Mesendoderm (in vitro differentiated cells): ENCODE measurements at regions not wholly inside any gene's neighbourhood (a gene's known extent, or its start where the extent isn't known, plus 50 kb on each side); places are given as distances from the start of the nearest gene placed in this dataset.

ENCODE experiments used
- DNase-seq: peaks from one replicate; pipeline ENCODE4 v3.0.0; 2013
- H2AK5ac ChIP-seq: 2 replicates; pipeline ENCODE4 v1.6.1; 2013; ENCODE audit warnings: low read length, inconsistent platforms
- H2BK120ac ChIP-seq: 2 replicates; pipeline ENCODE4 v1.6.1; 2013; ENCODE audit warnings: low read depth, mild to moderate bottlenecking, low read length, moderate library complexity, mixed read lengths
- H2BK15ac ChIP-seq: replicated peaks from 2 replicates; pipeline ENCODE4 v1.6.1; 2013; ENCODE audit warnings: low read depth, mild to moderate bottlenecking, moderate library complexity
- H2BK5ac ChIP-seq: 2 replicates; pipeline ENCODE4 v1.6.1; 2013; ENCODE audit warnings: low read length, inconsistent platforms
- H3K18ac ChIP-seq: 2 replicates; pipeline ENCODE4 v1.6.1; 2013; ENCODE audit warnings: mild to moderate bottlenecking, low read length, mixed read lengths
- H3K23ac ChIP-seq: one replicate; pipeline ENCODE4 v1.6.1; 2013; ENCODE audit warnings: low read length
- H3K27ac ChIP-seq: 2 replicates; pipeline ENCODE4 v1.5.1; 2013; ENCODE audit warnings: low read depth, mild to moderate bottlenecking, inconsistent platforms, low read length, moderate library complexity
- H3K27me3 ChIP-seq: 2 replicates; pipeline ENCODE4 v1.6.1; 2013; ENCODE audit warnings: low read length, control low read depth, mild to moderate bottlenecking, inconsistent platforms; ENCODE audit not compliant: insufficient read depth, poor library complexity
- H3K36me3 ChIP-seq: 2 replicates; pipeline ENCODE4 v1.6.1; 2013; ENCODE audit warnings: low read length, inconsistent platforms; ENCODE audit not compliant: control insufficient read depth, insufficient read depth
- H3K4ac ChIP-seq: one replicate; pipeline ENCODE4 v1.6.1; 2013; ENCODE audit warnings: low read depth, mild to moderate bottlenecking, low read length, moderate library complexity
- H3K4me1 ChIP-seq: 2 replicates; pipeline ENCODE4 v1.6.1; 2013; ENCODE audit warnings: low read depth, low read length, inconsistent platforms; ENCODE audit not compliant: control insufficient read depth
- H3K4me2 ChIP-seq: 2 replicates; pipeline ENCODE4 v1.6.1; 2013; ENCODE audit warnings: low read length
- H3K4me3 ChIP-seq: 2 replicates; pipeline ENCODE4 v1.5.1; 2013; ENCODE audit warnings: mild to moderate bottlenecking, low read length
- H3K56ac ChIP-seq: one replicate; pipeline ENCODE4 v1.6.1; 2013; ENCODE audit warnings: low read length
- H3K79me1 ChIP-seq: 2 replicates; pipeline ENCODE4 v1.6.1; 2013; ENCODE audit warnings: low read length, inconsistent platforms
- H3K79me2 ChIP-seq: 2 replicates; pipeline ENCODE4 v1.6.1; 2013; ENCODE audit warnings: mild to moderate bottlenecking, low read length; ENCODE audit not compliant: control insufficient read depth, insufficient read depth
- H3K9ac ChIP-seq: 2 replicates; pipeline ENCODE4 v1.6.1; 2013; ENCODE audit warnings: low read length, inconsistent platforms
- H4K5ac ChIP-seq: one replicate; pipeline ENCODE4 v1.6.1; 2013; ENCODE audit warnings: low read length
- H4K8ac ChIP-seq: one replicate; pipeline ENCODE4 v1.6.1; 2013; ENCODE audit warnings: low read depth, mild to moderate bottlenecking, control low read depth, low read length, moderate library complexity
- WGBS: extraction: QIAGEN DNeasy Blood & Tissue Kit; methylation state at CpG from one replicate; pipeline ENCODE4 v1.1.7; 2013; ENCODE audit warnings: low lambda C conversion rate, missing lambda C conversion rate; ENCODE audit not compliant: insufficient coverage; ENCODE audit errors: extremely low coverage; 5-methylcytosine and 5-hydroxymethylcytosine counted together

- Histone ChIP-seq H3K27me3 (no peaks in the 10 kb centered on the region), H3K79me2 (no peaks in the 10 kb centered on the region), H4K8ac (no peak overlapping the region), H3K4me1 (no peaks in the 10 kb centered on the region), H2BK5ac (no peak overlapping the region), H3K79me1 (no peaks in the 10 kb centered on the region), H3K4ac (no peak overlapping the region), H2BK120ac (no peak overlapping the region), H3K4me2 (no peak overlapping the region), H3K36me3 (no peaks in the 10 kb centered on the region), H3K18ac (no peak overlapping the region), H3K27ac (no peak overlapping the region), H4K5ac (no peak overlapping the region), H3K4me3 (no peak overlapping the region), H3K23ac (no peak overlapping the region), H2AK5ac (no peak overlapping the region), H2BK15ac (no peak overlapping the region), H3K9ac (no peak overlapping the region), H3K56ac (no peak overlapping the region)
- WGBS = no CpG with 5 or more reads among the region's 1 CpG
- no peak for DNase-seq
These were observed 1397.6 kb upstream of the B3GALT2 start for GRCh38 chr1:194584052-194584451.

- Histone ChIP-seq H3K4me2 (no peak overlapping the region), H3K4me3 (no peak overlapping the region), H3K36me3 (no peaks in the 10 kb centered on the region), H3K79me1 (no peaks in the 10 kb centered on the region), H4K5ac (no peak overlapping the region), H3K4ac (no peak overlapping the region), H2AK5ac (no peak overlapping the region), H2BK120ac (no peak overlapping the region), H4K8ac (no peak overlapping the region), H3K18ac (no peak overlapping the region), H2BK5ac (no peak overlapping the region), H3K4me1 (no peaks in the 10 kb centered on the region), H3K9ac (no peak overlapping the region), H3K79me2 (no peaks in the 10 kb centered on the region), H3K27ac (no peak overlapping the region), H3K23ac (no peak overlapping the region), H3K27me3 (no peaks in the 10 kb centered on the region), H3K56ac (no peak overlapping the region), H2BK15ac (no peak overlapping the region)
- no peak for DNase-seq
These were observed 1384.1 kb upstream of the B3GALT2 start for GRCh38 chr1:194570476-194570875.

GRCh38 chr1:194568610-194569009 lies 1382.2 kb upstream of the B3GALT2 start:
- no peaks in the 10 kb centered on the region for H3K4me1 ChIP-seq
- no peak overlapping the region for H3K4me3 ChIP-seq
- no peak overlapping the region for H3K56ac ChIP-seq
- no peak overlapping the region for H4K8ac ChIP-seq
- DNase-seq = peak; percentile 8
- no peak overlapping the region for H3K18ac ChIP-seq
- no peak overlapping the region for H3K4me2 ChIP-seq
- H3K4ac ChIP-seq = no peak overlapping the region
- H3K23ac ChIP-seq = no peak overlapping the region
- no peak overlapping the region for H3K27ac ChIP-seq
- no peak overlapping the region for H4K5ac ChIP-seq
- H3K79me1 ChIP-seq = no peaks in the 10 kb centered on the region
- H2AK5ac ChIP-seq = no peak overlapping the region
- H2BK5ac ChIP-seq = no peak overlapping the region
- H3K36me3 ChIP-seq = no peaks in the 10 kb centered on the region
- no peak overlapping the region for H2BK15ac ChIP-seq
- no peaks in the 10 kb centered on the region for H3K27me3 ChIP-seq
- H2BK120ac ChIP-seq = no peak overlapping the region
- no peak overlapping the region for H3K9ac ChIP-seq
- no peaks in the 10 kb centered on the region for H3K79me2 ChIP-seq

- Histone ChIP-seq H3K56ac (no peak overlapping the region), H3K23ac (no peak overlapping the region), H2BK120ac (no peak overlapping the region), H2BK15ac (no peak overlapping the region), H3K36me3 (no peaks in the 10 kb centered on the region), H4K8ac (no peak overlapping the region), H3K79me2 (no peaks in the 10 kb centered on the region), H3K27me3 (no peaks in the 10 kb centered on the region), H3K4me3 (no peak overlapping the region), H3K9ac (no peak overlapping the region), H3K79me1 (no peaks in the 10 kb centered on the region), H3K4me1 (no peaks in the 10 kb centered on the region), H2AK5ac (no peak overlapping the region), H3K18ac (no peak overlapping the region), H3K27ac (no peak overlapping the region), H2BK5ac (no peak overlapping the region), H3K4me2 (no peak overlapping the region), H3K4ac (no peak overlapping the region), H4K5ac (no peak overlapping the region)
- DNase-seq = no peak
These were observed 1361.7 kb upstream of the B3GALT2 start for GRCh38 chr1:194548071-194548470.

- Histone ChIP-seq H3K79me2 (no peaks in the 10 kb centered on the region), H3K4me2 (no peak overlapping the region), H3K4me3 (no peak overlapping the region), H3K27ac (no peak overlapping the region), H3K56ac (no peak overlapping the region), H3K23ac (no peak overlapping the region), H3K9ac (no peak overlapping the region), H2BK5ac (no peak overlapping the region), H3K4ac (no peak overlapping the region), H4K5ac (no peak overlapping the region), H3K4me1 (no peaks in the 10 kb centered on the region), H3K79me1 (no peaks in the 10 kb centered on the region), H3K18ac (no peak overlapping the region), H2BK120ac (no peak overlapping the region), H4K8ac (no peak overlapping the region), H3K27me3 (no peaks in the 10 kb centered on the region), H2BK15ac (no peak overlapping the region), H2AK5ac (no peak overlapping the region), H3K36me3 (no peaks in the 10 kb centered on the region)
- DNase-seq = no peak
- no CpG with 5 or more reads among the region's 3 CpGs for WGBS
These were observed 1357.6 kb upstream of the B3GALT2 start for GRCh38 chr1:194544012-194544411.

GRCh38 chr1:194538453-194538852 lies 1352.0 kb upstream of the B3GALT2 start:
- WGBS = no CpG with 5 or more reads among the region's 2 CpGs
- Histone ChIP-seq H3K18ac (no peak overlapping the region), H2BK120ac (no peak overlapping the region)

More at GRCh38 chr1:194538453-194538852, 1352.0 kb upstream of the B3GALT2 start:
- no peak overlapping the region for H3K27ac ChIP-seq
- H3K27me3 ChIP-seq = no peaks in the 10 kb centered on the region
- no peak overlapping the region for H4K5ac ChIP-seq
- peaks cover 2% of the 10 kb centered on the region for H3K4me1 ChIP-seq
- H3K36me3 ChIP-seq = no peaks in the 10 kb centered on the region
- H2AK5ac ChIP-seq = no peak overlapping the region
- H3K79me1 ChIP-seq = no peaks in the 10 kb centered on the region
- no peak overlapping the region for H2BK5ac ChIP-seq
- no peaks in the 10 kb centered on the region for H3K79me2 ChIP-seq
- DNase-seq = peak; percentile 64
- H3K56ac ChIP-seq = no peak overlapping the region
- H3K9ac ChIP-seq = no peak overlapping the region
- H3K23ac ChIP-seq = no peak overlapping the region
- no peak overlapping the region for H3K4ac ChIP-seq
- H2BK15ac ChIP-seq = no peak overlapping the region
- H4K8ac ChIP-seq = no peak overlapping the region
- H3K4me3 ChIP-seq = no peak overlapping the region
- no peak overlapping the region for H3K4me2 ChIP-seq
